ENCODE measurements at regions not wholly inside any gene's neighbourhood (a gene's known extent, or its start where the extent isn't known, plus 50 kb on each side); places are given as distances from the start of the nearest gene placed in this dataset.

- Mint-ChIP-seq H3K4me3 (no peak overlapping the region), H3K27me3 (no peaks in the 10 kb centered on the region), H3K9me3 (no peaks in the 10 kb centered on the region), H3K27ac (no peak overlapping the region), H3K36me3 (ENCODE audit: low read depth) (no peaks in the 10 kb centered on the region), H3K4me1 (peaks cover 12% of the 10 kb centered on the region)
- no peak for ATAC-seq
- DNase-seq = no peak
Measured at GRCh38 chr4:11342401-11342800, 86.3 kb downstream of the HS3ST1 start.

- Mint-ChIP-seq H3K4me1 (peaks cover 13% of the 10 kb centered on the region), H3K36me3 (ENCODE audit: low read depth) (no peaks in the 10 kb centered on the region), H3K27me3 (no peaks in the 10 kb centered on the region), H3K27ac (no peak overlapping the region), H3K9me3 (no peaks in the 10 kb centered on the region), H3K4me3 (no peak overlapping the region)
- DNase-seq = no peak
- no peak for ATAC-seq
Measured at GRCh38 chr4:11341337-11342043, 87.2 kb downstream of the HS3ST1 start.

- no peak overlapping the region for H3K27ac Mint-ChIP-seq
- DNase-seq = no peak
- no peaks in the 10 kb centered on the region for H3K9me3 Mint-ChIP-seq
- H3K36me3 Mint-ChIP-seq (ENCODE audit: low read depth) = no peaks in the 10 kb centered on the region
- no peaks in the 10 kb centered on the region for H3K27me3 Mint-ChIP-seq
- H3K4me1 Mint-ChIP-seq = peaks cover 13% of the 10 kb centered on the region
- H3K4me3 Mint-ChIP-seq = no peak overlapping the region
- ATAC-seq = no peak
Measured at GRCh38 chr4:11338956-11339782, 89.5 kb downstream of the HS3ST1 start.

- DNase-seq (no peak), ATAC-seq (no peak)
- Mint-ChIP-seq H3K36me3 (ENCODE audit: low read depth) (no peaks in the 10 kb centered on the region), H3K27ac (no peak overlapping the region), H3K4me1 (peaks cover 13% of the 10 kb centered on the region), H3K27me3 (peaks cover 1% of the 10 kb centered on the region), H3K9me3 (no peaks in the 10 kb centered on the region), H3K4me3 (no peak overlapping the region)
Measured at GRCh38 chr4:11337287-11337686, 91.4 kb downstream of the HS3ST1 start.

GRCh38 chr4:11336435-11336834 is 92.3 kb downstream of the HS3ST1 start:
- Mint-ChIP-seq H3K4me3 (no peak overlapping the region), H3K27me3 (peaks cover 1% of the 10 kb centered on the region), H3K4me1 (peaks cover 13% of the 10 kb centered on the region), H3K9me3 (no peaks in the 10 kb centered on the region), H3K36me3 (ENCODE audit: low read depth) (no peaks in the 10 kb centered on the region), H3K27ac (no peak overlapping the region)
- ATAC-seq (no peak), DNase-seq (no peak)

GRCh38 chr4:11334887-11335286 is 93.8 kb downstream of the HS3ST1 start:
- Mint-ChIP-seq H3K4me1 (peaks cover 9% of the 10 kb centered on the region), H3K36me3 (ENCODE audit: low read depth) (no peaks in the 10 kb centered on the region), H3K27ac (no peak overlapping the region), H3K9me3 (no peaks in the 10 kb centered on the region), H3K27me3 (peaks cover 1% of the 10 kb centered on the region), H3K4me3 (no peak overlapping the region)
- ATAC-seq (no peak), DNase-seq (no peak)

GRCh38 chr4:11328401-11328800 is 100.3 kb downstream of the HS3ST1 start:
- Mint-ChIP-seq H3K4me1 (no peaks in the 10 kb centered on the region), H3K27ac (no peak overlapping the region), H3K36me3 (ENCODE audit: low read depth) (no peaks in the 10 kb centered on the region), H3K27me3 (peaks cover 3% of the 10 kb centered on the region), H3K4me3 (no peak overlapping the region), H3K9me3 (peaks cover 8% of the 10 kb centered on the region)
- DNase-seq (no peak), ATAC-seq (no peak)

GRCh38 chr4:11326021-11326420 is 102.7 kb downstream of the HS3ST1 start:
- H3K9me3 Mint-ChIP-seq = peaks cover 30% of the 10 kb centered on the region

GRCh38 chr4:11323771-11324170 is 104.9 kb downstream of the HS3ST1 start:
- DNase-seq (no peak), ATAC-seq (no peak)
- Mint-ChIP-seq H3K36me3 (ENCODE audit: low read depth) (no peaks in the 10 kb centered on the region), H3K4me3 (no peak overlapping the region), H3K27me3 (peaks cover 3% of the 10 kb centered on the region), H3K27ac (no peak overlapping the region), H3K4me1 (no peaks in the 10 kb centered on the region), H3K9me3 (peaks cover 34% of the 10 kb centered on the region)

More at GRCh38 chr4:11326021-11326420, 102.7 kb downstream of the HS3ST1 start:
- no peak overlapping the region for H3K27ac Mint-ChIP-seq
- DNase-seq = no peak
- H3K27me3 Mint-ChIP-seq = peaks cover 3% of the 10 kb centered on the region
- ATAC-seq = no peak
- H3K36me3 Mint-ChIP-seq (ENCODE audit: low read depth) = no peaks in the 10 kb centered on the region
- H3K4me1 Mint-ChIP-seq = no peaks in the 10 kb centered on the region
- H3K4me3 Mint-ChIP-seq = no peak overlapping the region

GRCh38 chr4:11313157-11313943 is 115.3 kb downstream of the HS3ST1 start:
- H3K27me3 Mint-ChIP-seq = peaks cover 4% of the 10 kb centered on the region

GRCh38 chr4:11312389-11312788 is 116.3 kb downstream of the HS3ST1 start:
- H3K27ac Mint-ChIP-seq = no peak overlapping the region
- no peak overlapping the region for H3K4me3 Mint-ChIP-seq
- peaks cover 4% of the 10 kb centered on the region for H3K27me3 Mint-ChIP-seq
- no peaks in the 10 kb centered on the region for H3K4me1 Mint-ChIP-seq
- ATAC-seq (no peak), DNase-seq (no peak)
- peaks cover 1% of the 10 kb centered on the region for H3K36me3 Mint-ChIP-seq (ENCODE audit: low read depth)
- no peaks in the 10 kb centered on the region for H3K9me3 Mint-ChIP-seq

More at GRCh38 chr4:11313157-11313943, 115.3 kb downstream of the HS3ST1 start:
- Mint-ChIP-seq H3K36me3 (ENCODE audit: low read depth) (peaks cover 1% of the 10 kb centered on the region), H3K4me3 (no peak overlapping the region), H3K27ac (no peak overlapping the region), H3K9me3 (no peaks in the 10 kb centered on the region), H3K4me1 (no peaks in the 10 kb centered on the region)
- DNase-seq = no peak
- ATAC-seq = no peak

- ATAC-seq (no peak), DNase-seq (no peak)
Measured at GRCh38 chr4:11301075-11301660, 127.5 kb downstream of the HS3ST1 start.

GRCh38 chr4:11299836-11300235 is 128.9 kb downstream of the HS3ST1 start:
- ATAC-seq (no peak), DNase-seq (no peak)
- Mint-ChIP-seq H3K4me1 (peaks cover 12% of the 10 kb centered on the region), H3K27me3 (peaks cover 7% of the 10 kb centered on the region), H3K27ac (no peak overlapping the region), H3K36me3 (ENCODE audit: low read depth) (no peaks in the 10 kb centered on the region), H3K4me3 (no peak overlapping the region), H3K9me3 (no peaks in the 10 kb centered on the region)

More at GRCh38 chr4:11301075-11301660, 127.5 kb downstream of the HS3ST1 start:
- Mint-ChIP-seq H3K4me3 (no peak overlapping the region), H3K36me3 (ENCODE audit: low read depth) (no peaks in the 10 kb centered on the region), H3K27me3 (peaks cover 7% of the 10 kb centered on the region), H3K9me3 (no peaks in the 10 kb centered on the region), H3K4me1 (peaks cover 12% of the 10 kb centered on the region), H3K27ac (peak overlapping the region; percentile 6)

- no peak overlapping the region for H3K4me3 Mint-ChIP-seq
- ATAC-seq (no peak), DNase-seq (no peak)
- H3K36me3 Mint-ChIP-seq (ENCODE audit: low read depth) = no peaks in the 10 kb centered on the region
- no peaks in the 10 kb centered on the region for H3K9me3 Mint-ChIP-seq
- no peak overlapping the region for H3K27ac Mint-ChIP-seq
- peaks cover 12% of the 10 kb centered on the region for H3K4me1 Mint-ChIP-seq
- H3K27me3 Mint-ChIP-seq = peaks cover 7% of the 10 kb centered on the region
Measured at GRCh38 chr4:11299016-11299415, 129.7 kb downstream of the HS3ST1 start.

Measured in activated naive CD8-positive, alpha-beta T cell treated with anti-CD3 and anti-CD28 coated beads, Interleukin-2, amount 50 U/mL, for 24 hours (primary cell).